ENCODE measurements at regions not wholly inside any gene's neighbourhood (a gene's known extent, or its start where the extent isn't known, plus 50 kb on each side); places are given as distances from the start of the nearest gene placed in this dataset.

DNA sequence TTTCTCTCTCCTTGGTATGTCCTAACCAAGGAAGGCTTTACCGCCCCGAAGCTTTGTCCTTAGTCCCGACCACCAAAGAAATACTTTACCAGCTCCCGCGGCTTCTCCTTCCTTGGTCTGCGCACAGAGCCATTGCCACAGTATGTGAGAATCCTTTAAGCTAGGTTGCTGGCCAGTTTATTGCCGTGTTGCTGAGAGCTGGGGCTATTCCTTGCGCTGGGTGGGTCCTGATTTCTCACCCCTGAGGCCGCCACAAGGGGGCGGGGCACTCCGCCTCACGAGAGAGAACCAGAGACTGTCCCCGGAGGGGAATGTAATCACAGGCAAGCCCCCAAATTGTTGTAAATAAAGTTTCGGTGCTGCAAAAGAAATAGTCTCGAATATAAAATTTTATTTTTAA, 331.0 kb upstream of the PCDH10 start:
- peak; percentile 42 for DNase-seq (ENCODE audit: low read depth, low spot score)
- in situ Hi-C loops (cut with HindIII; ENCODE audit: low pct_unique_long_range_greater_than_20kb, low sequenced_read_pairs), result no loop called here

DNA sequence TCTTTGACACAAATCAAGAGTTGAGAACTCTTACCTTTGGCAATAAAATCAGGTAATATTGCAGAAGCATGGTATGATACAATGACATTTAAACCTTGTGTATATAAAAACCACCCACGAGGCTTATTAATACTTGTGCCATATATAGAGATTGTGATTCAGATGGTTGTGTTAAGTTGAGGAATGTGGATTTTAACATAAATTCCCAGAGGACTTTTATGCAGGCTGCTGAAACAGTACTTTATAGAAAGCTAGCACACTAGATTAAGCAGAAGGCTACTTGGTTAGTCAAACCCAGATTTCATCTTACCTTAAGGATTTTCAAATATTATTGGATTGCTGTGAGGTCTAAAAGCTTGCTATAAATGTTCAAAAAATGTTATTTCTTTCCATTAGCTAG, 325.7 kb upstream of the PCDH10 start:
- no peak for DNase-seq (ENCODE audit: low read depth, low spot score)
- in situ Hi-C loops (cut with HindIII; ENCODE audit: low pct_unique_long_range_greater_than_20kb, low sequenced_read_pairs), result no loop called here

DNA sequence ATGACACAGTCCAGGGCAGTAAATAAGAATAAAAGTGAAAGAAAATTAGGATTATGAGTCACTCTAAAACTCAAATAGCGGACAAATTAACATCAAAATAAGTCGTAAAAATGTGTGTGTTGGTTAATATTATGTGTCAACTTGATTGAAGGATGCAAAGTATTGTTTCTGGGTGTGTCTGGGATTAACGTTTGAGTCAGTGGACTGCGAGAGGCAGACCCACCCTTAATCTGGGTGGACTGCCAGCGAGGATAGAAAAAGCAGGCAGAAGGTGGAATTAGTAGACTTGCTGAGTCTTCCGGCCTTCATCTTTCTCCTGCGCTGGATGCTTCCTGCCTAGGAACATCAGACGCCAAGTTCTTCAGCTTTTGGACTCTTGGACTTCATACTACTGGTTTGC, 324.3 kb upstream of the PCDH10 start:
- in situ Hi-C loops (cut with HindIII; ENCODE audit: low pct_unique_long_range_greater_than_20kb, low sequenced_read_pairs), result no loop called here
- DNase-seq (ENCODE audit: low read depth, low spot score), result no peak

DNA sequence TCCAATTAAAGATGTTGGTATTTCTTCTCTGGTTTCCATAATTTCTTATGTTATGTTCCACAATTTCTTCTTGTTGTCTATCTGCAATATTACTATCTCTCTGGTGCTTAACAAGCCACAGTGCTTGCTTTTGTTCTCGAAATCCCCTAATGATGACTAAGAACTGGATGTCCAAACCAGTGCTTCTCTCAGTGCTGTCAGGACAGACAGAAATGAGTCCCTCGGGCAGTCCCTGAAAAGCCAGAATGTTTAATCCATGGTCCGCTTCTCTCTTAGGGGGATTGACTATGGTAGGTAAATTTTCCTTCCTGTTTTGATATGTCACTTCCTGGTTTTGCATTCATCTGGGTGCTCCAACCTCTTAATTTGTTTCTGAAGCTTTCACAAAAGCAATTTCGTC, 321.6 kb upstream of the PCDH10 start:
- DNase-seq (ENCODE audit: low read depth, low spot score), result no peak
- in situ Hi-C loops (cut with HindIII; ENCODE audit: low pct_unique_long_range_greater_than_20kb, low sequenced_read_pairs), result no loop called here

DNA sequence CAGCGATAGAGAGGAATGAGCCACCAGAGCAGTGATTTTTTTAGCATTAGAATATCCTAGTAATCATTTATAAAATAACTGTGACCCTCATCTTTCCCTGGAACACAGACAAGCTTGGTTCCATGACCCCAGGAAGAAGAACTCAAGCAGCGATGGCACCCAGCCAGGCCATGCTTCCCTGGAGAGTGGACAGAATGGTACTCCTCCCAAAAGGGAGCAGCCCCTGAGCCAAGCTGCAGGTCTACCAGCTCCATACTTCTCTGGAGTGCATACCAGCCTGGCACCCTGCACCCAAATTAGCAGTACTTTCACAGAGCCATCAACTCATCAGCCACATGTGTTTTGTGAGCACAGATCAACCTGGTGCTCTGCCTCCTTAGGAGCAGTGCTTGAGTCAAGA, 310.9 kb upstream of the PCDH10 start:
- no peak for DNase-seq (ENCODE audit: low read depth, low spot score)
- in situ Hi-C loops (cut with HindIII; ENCODE audit: low pct_unique_long_range_greater_than_20kb, low sequenced_read_pairs), result no loop called here

DNA sequence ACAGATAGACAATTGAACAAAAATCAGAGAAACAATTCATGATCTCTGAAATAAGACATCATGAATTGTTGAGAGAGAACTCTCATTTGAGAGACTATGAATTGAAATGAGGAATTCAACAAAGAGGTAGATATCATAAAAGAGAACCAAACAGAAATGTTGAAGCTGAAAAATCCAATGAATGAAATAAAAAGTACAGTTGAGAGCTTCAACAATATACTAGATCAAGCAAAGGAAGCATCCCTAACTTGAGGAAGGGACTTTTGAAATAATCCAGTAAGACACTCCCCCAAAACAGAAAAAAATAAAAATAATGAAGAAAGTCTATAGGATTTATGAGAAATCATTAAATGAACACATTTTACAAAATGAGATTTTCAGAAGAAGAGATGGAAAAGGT, 310.0 kb upstream of the PCDH10 start:
- in situ Hi-C loops (cut with HindIII; ENCODE audit: low pct_unique_long_range_greater_than_20kb, low sequenced_read_pairs), result no loop called here
- no peak for DNase-seq (ENCODE audit: low read depth, low spot score)

DNA sequence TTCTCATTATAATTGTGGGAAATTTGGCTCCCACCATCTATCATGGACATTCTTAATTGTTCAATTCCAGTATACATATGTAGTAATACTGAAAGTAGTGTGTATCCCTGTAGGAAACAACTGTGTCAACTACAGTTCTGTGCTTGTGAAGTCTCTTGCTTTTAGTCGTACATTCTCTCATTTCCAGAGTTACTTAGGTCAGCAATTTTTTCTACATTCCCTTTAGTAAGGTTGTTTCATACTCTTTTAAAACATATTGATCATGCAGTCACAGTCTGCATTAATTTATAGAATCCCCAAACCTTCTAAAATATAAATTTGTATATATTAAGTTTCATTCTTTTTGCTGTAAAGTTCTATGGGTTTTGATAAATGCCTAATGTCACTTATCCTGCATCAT, 289.2 kb upstream of the PCDH10 start:
- in situ Hi-C loops (cut with HindIII; ENCODE audit: low pct_unique_long_range_greater_than_20kb, low sequenced_read_pairs), result no loop called here
- no peak for DNase-seq (ENCODE audit: low read depth, low spot score)

DNA sequence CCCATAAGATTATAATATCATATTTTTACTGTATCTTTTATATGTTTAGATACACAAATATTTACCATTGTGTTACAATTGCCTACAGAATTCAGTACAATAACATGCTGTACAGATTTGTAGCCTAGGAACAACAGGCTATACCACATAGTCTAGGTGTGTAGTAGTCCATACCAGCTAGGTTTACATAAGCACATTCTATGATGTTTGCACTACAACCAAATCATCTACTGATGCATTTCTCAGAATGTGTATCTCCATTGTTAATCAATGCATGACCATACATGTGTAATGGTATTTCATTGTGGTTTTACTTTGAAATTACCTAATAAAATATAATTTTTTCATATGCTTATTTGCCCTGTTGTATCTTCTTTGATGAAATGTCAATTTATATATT, 288.1 kb upstream of the PCDH10 start:
- DNase-seq (ENCODE audit: low read depth, low spot score), result no peak
- in situ Hi-C loops (cut with HindIII; ENCODE audit: low pct_unique_long_range_greater_than_20kb, low sequenced_read_pairs), result no loop called here

DNA sequence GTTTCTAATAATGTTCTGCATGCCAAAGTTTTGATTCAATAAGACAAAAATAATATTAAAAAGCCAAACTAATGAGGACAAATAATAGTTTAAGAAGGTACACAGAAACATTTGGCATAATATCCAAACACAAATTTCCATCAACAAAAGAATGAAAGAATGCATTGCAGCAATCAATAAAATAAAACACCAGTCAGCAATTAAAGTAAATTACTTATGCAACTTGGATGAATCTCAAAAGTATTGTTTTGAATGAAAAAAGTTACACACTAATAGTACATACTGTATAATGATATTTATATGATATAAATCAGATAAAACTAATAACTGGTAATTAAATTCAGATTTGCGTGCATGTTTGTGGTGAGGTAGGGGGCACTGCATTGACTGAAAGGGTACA, 285.5 kb upstream of the PCDH10 start:
- in situ Hi-C loops (cut with HindIII; ENCODE audit: low pct_unique_long_range_greater_than_20kb, low sequenced_read_pairs), result no loop called here
- DNase-seq (ENCODE audit: low read depth, low spot score), result no peak

DNA sequence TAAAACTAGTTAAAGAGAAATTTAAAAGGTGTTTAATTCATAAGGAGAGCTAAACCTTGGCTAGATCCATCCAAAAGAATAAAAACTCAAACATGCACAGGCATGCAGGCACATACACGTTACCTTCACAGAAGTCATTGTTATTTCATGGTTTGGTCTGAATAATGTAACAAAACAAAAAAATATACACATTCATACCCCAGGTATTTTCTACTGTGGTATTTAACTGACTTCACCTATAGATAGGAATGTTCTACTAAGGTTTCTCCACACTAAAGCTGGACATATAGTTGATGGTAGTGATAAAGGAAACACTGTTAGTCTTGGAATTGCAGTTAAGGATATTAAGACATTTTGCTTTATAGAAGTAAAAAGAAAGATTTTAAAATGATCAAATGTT, 283.6 kb upstream of the PCDH10 start:
- in situ Hi-C loops (cut with HindIII; ENCODE audit: low pct_unique_long_range_greater_than_20kb, low sequenced_read_pairs), result no loop called here
- DNase-seq (ENCODE audit: low read depth, low spot score), result no peak

DNA sequence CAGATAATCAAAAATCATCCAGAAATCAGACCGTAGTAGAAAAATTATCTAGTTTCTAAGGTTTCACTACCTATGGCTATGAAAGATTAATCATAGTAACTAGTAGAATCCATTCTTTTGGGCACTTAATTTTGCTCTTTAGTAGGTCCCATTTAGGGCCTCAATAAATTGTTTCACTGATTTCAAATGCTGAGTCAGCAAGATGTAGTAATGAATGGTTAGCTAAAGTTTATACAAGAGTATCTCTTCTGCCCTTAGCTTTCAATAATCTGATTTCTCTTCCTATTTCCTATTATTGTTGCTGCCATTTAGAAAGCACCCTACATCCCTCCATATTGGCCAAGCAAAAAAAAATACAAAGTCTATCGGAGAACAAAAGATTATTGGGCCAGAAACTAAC, 283.2 kb upstream of the PCDH10 start:
- DNase-seq (ENCODE audit: low read depth, low spot score), result no peak
- in situ Hi-C loops (cut with HindIII; ENCODE audit: low pct_unique_long_range_greater_than_20kb, low sequenced_read_pairs), result no loop called here

DNA sequence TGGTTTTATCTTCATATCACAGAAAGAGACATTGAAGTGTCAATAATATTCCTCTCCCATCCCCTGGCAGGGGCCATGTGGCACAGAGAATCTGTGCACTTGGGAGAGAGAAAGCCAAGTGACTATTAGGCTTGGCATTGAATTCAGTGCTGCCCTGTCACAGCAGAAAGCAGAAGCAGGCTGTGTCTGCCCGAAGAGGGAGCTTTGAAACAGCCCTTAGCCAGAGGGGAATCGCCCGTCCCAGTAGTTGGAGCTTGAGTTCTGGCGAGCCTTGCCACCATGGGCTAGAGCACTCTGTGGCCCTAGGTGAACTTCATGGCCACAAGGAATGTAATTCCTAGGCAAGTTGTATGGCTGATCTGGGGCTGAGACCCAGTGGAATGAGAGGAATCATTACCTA, 282.5 kb upstream of the PCDH10 start:
- in situ Hi-C loops (cut with HindIII; ENCODE audit: low pct_unique_long_range_greater_than_20kb, low sequenced_read_pairs), result no loop called here
- no peak for DNase-seq (ENCODE audit: low read depth, low spot score)

DNA sequence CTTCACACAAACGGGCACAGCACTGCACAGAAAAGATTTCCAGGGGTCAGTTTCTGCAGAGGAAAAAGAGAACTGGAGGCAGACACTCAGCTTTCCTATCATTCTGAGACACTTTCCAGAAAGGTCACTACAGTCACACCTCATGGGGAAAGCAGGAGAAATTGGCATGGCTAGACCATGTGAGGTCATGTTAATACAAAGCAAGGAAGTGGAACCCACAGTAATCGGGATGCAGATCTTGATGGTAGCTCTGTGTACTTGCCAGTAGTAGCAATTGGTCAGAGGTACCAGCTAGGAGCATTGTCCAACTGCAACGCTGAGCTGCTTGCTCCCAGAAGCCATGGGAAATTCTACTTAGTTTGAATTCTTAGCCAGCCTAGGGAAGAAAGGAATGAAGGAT, 255.3 kb upstream of the PCDH10 start:
- in situ Hi-C loops (cut with HindIII; ENCODE audit: low pct_unique_long_range_greater_than_20kb, low sequenced_read_pairs), result no loop called here

DNA sequence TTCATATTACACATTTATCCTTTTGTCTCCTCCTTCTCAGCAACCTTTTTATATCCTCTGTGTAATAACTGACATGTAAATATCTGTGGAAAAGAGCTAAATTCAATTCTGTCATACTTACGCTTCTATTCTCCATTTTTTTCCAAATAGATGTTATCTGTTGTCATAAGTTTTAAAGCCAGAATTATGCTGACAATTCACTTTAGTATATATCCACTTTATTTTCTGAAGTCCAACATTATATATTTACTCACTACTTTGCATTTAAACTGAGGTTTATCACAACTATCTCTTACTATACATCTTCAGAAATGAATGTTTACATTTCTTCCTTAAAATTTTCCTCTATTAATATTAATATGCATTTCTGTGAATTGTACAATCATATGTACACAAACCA, 247.9 kb upstream of the PCDH10 start:
- no peak for DNase-seq (ENCODE audit: low read depth, low spot score)
- in situ Hi-C loops (cut with HindIII; ENCODE audit: low pct_unique_long_range_greater_than_20kb, low sequenced_read_pairs), result no loop called here

More for the DNA sequence above, 255.3 kb upstream of the PCDH10 start:
- DNase-seq (ENCODE audit: low read depth, low spot score), result no peak

DNA sequence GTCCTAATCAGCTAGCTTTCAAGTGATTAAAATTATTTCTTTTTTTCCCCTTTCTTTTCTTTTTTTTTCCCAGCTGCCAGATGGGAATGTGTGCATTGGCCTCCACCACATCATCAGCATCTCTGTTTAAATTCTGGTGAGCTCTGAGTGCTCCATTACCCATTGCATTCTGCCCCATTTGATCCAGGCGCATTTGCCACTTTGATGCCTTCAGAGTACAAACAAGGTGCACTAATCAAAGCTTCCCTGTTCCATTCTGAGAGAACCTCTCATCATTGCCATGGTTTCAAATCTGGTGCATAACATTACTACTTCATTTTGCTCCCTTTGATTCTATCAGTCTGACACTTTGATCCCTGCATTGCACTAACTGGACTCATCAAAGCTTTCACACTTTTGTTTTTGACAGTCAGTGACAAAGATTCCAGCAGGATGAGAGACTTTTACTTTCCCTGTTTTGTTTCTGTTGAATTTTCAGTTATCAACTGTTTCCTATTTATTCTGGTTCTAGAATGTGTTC, 238.8 kb upstream of the PCDH10 start:
- in situ Hi-C loops (cut with HindIII; ENCODE audit: low pct_unique_long_range_greater_than_20kb, low sequenced_read_pairs), result no loop called here
- DNase-seq (ENCODE audit: low read depth, low spot score), result no peak

DNA sequence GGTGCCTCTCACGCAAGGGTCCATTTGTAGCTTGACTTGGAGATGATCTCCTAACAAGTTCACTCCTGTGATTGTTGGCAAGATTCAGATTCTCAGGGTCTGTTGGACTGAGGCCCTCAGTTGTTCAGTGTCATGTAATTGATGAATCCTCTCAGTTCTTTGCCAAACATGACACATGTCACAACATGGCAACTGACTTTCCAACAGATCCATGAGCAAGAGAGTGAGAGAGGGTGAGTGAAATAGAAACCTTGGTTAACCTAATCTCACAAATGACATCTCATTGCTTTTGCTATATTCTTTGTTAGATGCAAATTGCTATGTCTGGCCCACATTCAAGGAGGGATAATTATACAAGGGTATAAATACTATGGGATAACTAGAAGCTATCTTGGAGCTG, 231.0 kb upstream of the PCDH10 start:
- in situ Hi-C loops (cut with HindIII; ENCODE audit: low pct_unique_long_range_greater_than_20kb, low sequenced_read_pairs), result no loop called here
- no peak for DNase-seq (ENCODE audit: low read depth, low spot score)

DNA sequence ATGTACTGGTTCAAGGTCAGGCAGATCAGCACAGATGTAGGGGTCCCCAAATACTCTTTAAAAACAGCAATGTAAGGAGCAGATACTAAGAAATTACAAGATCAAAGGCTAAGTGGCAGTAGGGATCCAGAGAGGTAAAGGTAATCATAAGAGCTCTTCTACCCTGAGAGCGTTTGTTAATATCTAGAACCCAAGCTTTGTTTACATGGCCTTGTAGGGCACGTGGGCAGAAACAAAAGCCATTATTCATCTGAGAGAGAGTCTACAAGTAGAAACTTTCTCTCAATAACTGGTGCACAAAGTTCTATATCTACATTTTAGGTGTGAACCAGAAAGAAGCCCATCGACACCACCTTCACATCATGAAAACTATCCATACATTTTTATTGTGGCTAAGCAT, 225.6 kb upstream of the PCDH10 start:
- in situ Hi-C loops (cut with HindIII; ENCODE audit: low pct_unique_long_range_greater_than_20kb, low sequenced_read_pairs), result no loop called here
- DNase-seq (ENCODE audit: low read depth, low spot score), result no peak

DNA sequence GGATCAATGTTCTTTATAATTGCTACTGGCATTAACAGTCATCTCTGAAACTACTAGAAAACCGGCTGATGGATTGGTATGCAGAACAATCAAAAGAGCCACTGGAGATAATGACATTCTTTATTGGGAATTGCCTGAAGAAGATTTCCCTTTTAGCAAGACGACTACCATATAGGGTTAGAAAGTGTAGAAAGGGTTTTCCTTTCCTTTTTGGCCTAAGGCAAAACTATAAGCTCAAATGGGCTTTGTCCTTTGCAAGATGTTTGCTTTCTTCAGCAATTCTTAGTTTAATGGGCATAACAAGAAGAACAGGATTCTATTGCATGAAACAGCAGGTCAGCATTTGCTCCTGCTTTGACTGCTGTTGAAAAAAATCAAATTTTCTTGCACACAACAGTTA, 214.2 kb upstream of the PCDH10 start:
- peak; percentile 37 for DNase-seq (ENCODE audit: low read depth, low spot score)
- in situ Hi-C loops (cut with HindIII; ENCODE audit: low pct_unique_long_range_greater_than_20kb, low sequenced_read_pairs), result no loop called here

DNA sequence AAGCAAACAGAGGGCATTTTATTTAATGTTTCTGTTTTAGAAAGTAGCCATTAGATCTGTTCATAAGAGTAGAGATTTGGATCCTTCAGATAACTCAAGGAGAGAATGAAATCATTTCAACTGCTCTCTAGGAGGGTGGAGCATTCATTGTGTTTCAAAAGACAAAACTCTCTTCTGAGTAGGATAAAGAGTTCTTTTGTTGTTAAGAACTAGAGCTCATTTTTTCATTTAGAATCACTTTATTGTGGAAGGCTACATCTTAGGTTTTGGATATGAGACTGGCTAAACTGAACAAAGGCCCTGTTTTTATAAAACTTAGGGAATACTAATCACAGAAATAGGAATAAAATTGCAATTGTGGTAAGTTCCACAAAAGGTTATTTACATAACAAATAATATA, 193.9 kb upstream of the PCDH10 start:
- in situ Hi-C loops (cut with HindIII; ENCODE audit: low pct_unique_long_range_greater_than_20kb, low sequenced_read_pairs), result no loop called here
- DNase-seq (ENCODE audit: low read depth, low spot score), result peak; percentile 32

DNA sequence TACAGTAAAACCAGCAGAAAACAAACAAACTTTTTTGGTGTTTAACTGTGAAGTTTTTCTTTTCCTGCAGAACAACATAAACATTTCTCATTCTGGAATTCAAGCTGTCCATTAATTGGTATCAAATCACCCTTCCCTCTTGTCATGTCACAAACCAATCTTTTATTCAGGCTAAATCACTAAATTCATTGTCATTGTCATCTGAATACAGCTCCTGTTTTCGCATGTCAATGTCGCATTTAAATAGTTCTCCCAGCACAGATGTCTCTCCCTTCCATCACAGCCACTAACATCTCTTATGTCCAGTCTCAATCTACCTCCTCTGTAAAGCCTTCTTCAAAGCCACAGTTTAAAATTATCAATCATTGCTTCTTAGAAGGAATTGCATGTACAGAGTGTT, 192.1 kb upstream of the PCDH10 start:
- no peak for DNase-seq (ENCODE audit: low read depth, low spot score)
- in situ Hi-C loops (cut with HindIII; ENCODE audit: low pct_unique_long_range_greater_than_20kb, low sequenced_read_pairs), result no loop called here
